HG02943 (cell line): ENCODE measurements at regions not wholly inside any gene's neighbourhood (a gene's known extent, or its start where the extent isn't known, plus 50 kb on each side); places are given as distances from the start of the nearest gene placed in this dataset.

Experiments used
- ATAC-seq: cut with Tn5 transposase; IDR thresholded peaks from one replicate; pipeline ENCODE4 v1.9.1; 2021; ENCODE audit warnings: mild to moderate bottlenecking, low read depth, moderate library complexity; ENCODE audit not compliant: unreplicated experiment

DNA sequence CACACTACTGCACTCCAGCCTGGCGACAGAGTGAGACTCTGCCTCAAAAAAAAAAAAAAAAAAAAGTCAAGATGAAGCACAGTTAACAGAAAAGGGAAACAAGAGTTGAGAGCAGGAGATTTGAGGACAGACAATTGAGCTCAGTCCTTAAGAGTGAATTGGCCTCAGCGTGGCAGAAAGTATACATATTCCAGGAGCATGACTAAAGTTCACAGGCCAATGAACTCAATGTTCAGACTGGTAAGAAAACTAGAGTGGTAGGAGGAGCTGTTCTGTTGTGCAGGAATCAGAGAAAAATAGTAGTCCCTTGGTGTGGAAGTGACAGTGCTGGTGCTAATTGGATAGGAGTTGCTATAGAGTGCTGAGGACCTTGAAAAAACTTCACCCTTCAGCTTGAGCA, 60.0 kb downstream of the NRN1 start:
- no peak for ATAC-seq

DNA sequence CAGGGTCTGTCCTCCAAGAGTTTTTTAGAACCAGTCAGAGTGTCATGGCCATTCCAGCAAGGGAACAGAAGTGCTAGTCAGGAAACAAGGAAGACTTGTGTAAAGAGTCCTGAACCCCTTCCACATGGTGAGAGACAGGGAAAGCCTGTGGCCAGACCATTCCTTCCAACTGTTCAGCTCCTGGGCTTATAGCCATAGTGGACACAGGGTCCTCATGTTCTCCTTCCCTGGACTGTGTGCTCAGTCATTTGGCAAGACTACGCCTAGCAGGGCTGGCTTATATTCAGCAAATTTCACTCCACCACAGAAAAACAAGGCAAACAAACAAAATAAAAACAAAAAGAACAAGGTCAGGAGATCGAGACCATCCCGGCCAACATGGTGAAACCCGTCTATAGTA, 60.5 kb downstream of the NRN1 start:
- no peak for ATAC-seq

DNA sequence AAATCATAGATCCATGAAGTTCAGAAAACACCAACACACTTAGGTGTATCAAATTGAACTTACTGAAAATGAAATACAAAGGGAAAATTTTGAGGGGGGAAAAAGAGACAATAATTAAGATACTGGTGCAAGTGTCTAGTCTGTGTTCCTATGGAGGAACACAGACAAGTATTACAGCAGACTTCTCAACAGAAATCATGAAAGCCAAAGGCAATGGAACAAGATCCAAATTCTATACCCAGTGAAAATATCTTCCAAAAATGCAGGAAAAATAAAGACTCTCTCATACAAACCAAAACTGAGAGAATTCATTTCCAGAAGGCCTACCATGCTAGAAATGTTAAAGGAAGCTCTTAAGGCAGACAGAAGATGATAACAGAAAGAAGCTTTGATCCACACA, 63.1 kb downstream of the NRN1 start:
- ATAC-seq = no peak

DNA sequence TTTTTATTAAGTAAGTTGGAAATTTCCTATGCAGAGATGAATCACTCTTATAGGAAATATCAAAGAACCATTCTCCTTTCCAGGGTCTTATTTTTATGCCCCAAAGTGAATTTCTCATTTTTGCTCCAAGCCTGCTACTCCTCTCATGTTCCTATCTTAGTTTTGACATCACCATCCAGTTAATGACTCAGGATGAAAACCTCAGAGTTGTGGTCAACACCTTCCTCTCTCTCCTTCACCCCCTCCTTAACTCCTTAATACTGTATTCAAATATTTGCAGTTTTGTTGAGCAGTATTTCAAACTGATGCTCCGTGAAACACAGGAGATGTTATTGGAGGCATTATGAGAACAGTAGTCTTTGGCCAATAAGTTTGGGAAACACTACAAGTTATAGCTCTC, 64.1 kb downstream of the NRN1 start:
- no peak for ATAC-seq

DNA sequence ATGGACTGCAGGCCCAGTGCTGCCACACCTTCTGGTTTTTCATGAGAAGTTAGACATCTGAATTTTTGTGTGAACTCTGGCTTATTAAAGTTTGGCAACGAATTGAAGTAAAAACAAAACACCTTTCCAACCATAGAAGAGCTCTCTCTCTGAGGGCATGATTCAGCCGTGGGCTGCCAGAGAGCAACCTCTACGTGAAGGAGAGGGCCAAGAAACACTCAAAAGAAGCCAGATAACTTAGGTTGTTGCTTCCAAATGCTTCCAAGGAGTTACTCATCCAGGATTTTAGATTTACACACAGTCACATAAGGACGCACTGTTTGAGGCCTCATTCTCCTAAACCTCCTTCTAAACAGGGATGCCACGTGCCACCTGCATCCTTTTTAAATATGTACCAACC, 65.5 kb downstream of the NRN1 start:
- ATAC-seq = no peak

DNA sequence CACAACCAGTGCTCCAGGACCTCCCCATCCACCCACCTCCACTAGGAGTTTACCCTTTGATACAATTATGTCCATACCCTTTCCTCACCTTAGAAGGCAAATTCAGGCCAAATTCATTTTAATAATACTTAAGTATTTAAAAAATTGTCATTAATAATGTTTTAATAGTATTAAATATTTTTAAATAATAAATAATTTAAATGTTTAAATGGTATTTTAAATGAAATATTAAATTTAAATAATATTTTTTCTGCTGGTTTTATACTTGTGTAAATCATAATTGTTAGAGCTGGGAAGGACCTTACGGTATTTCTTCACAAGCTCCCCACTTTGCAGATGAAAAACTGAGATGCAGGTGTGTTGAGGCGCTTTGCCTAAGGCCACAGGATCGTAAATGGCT, 67.8 kb downstream of the NRN1 start:
- no peak for ATAC-seq

DNA sequence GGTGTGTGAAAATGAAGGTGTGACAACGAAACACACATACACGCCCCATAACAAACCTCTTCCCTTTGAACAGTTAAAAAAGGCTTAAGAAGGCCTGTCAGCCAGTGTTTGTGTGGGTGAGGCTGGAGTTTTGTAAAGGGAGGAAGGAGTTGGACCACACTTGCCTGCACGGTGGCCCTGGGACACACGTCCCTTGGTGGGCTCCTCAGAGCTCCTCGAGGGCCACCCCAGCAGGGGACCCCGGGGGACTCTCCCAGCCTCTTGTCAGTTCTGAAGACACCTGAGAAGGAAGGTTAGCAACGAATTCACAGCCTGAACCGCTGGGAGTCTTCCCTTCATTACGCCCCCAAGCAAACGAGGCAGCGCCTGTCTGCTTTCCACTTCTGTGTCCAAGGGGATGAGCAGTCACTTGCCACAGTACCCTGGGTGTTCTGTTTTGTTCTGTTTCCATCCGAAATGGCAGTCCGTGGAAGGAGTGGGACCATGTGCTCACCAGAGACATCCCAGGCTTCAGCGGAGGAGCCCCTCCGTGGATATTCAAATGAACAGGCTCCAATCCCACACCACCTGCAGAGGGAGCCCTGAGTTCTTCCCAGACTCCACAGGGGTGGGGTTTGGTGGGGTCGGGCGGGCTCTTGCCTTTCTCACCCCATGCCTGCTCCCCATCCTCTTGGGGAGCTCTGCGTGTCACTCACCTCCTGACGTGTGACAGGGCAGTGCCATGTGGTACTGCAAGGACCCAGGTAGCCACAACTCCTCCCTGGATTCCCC, 68.6 kb downstream of the NRN1 start:
- ATAC-seq = no peak

DNA sequence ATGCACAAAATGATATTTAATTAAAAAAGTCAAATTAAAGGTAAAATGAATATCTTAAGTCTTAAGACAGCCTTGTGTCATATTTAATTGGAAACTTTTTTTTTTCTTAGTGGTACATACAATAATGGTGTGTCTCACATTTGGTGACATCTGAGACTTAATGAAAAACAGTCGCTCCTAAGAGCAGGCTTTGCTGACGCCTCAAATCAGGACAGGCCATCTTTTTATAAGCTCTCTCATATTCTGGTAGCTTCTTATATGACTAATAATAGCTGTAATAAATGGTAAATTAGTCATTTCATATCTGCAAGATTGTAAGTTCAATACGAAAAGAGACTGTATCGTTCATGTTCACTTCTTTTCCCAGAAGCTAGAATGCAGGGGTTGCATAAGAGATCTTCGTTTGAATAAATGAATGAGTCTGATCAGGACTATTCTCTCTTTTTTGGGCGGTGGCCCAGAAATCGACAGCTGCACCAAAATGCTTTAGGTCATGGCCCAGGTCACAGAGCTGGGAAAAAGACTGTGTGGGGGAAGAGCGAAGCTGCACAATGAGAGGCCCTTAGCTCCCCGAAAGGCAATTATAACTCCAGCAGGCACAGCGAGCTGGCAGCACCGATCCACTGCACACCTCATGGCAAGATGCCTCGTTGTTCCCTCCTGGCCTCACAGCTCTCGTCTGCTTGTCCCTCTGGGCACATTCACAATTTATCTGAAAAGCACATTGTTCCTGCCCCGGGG, 69.4 kb downstream of the NRN1 start:
- ATAC-seq = no peak

DNA sequence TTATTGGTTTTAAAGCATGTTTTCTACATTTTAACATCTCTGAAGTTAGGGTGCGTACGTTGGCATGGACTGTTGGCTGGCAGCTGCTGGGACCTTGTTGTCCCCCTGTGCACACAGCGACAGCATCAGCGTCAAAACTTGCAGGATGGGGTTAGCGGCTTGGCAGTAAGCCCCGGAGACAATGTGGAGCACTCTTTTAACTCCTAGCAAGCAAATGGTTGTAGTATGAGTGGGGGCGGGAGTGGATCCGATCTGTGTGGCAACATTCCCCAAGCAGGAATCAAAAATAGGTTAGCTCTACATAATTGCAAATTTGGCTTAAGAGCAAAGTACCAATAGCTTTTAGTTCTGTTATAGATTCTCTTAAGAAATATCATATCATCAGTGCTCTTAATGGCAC, 70.1 kb downstream of the NRN1 start:
- ATAC-seq = no peak

DNA sequence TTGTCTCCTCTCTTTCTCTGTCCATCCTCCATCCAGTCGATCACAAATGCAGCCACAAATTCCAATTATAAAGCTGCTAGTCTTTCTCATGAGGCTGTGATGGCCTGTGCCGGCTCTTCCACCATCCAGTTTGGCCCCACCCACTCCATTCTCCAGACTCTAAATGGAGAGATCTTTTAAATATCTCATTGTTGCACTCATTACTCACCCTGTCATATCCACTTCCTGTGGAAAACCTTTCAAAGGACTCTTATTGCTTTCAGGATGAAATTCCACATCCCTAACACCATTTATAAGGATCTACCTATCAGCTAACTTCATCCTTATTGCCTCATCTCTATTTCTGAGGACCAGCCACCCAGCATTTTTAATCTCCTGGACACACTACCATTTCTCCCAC, 70.6 kb downstream of the NRN1 start:
- ATAC-seq = no peak

DNA sequence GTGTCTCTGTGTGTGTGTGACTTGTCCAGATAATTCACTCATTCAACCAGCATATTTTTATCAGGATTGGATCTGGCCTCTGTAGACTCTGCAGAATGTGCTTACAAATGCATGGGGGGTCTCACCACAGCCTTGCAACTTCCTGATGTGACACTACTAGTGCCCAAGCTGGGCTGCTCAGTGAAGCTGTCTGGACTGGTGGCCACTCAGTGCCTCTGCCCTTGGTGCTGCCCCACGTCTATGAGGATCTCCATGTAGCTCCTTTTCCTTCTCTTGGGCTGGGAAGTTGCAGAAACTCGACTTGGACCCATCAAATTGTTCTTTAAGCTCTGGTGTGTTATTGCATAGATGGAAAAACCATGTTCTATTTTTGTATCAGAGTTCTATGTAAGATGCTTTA, 75.8 kb downstream of the NRN1 start:
- no peak for ATAC-seq

DNA sequence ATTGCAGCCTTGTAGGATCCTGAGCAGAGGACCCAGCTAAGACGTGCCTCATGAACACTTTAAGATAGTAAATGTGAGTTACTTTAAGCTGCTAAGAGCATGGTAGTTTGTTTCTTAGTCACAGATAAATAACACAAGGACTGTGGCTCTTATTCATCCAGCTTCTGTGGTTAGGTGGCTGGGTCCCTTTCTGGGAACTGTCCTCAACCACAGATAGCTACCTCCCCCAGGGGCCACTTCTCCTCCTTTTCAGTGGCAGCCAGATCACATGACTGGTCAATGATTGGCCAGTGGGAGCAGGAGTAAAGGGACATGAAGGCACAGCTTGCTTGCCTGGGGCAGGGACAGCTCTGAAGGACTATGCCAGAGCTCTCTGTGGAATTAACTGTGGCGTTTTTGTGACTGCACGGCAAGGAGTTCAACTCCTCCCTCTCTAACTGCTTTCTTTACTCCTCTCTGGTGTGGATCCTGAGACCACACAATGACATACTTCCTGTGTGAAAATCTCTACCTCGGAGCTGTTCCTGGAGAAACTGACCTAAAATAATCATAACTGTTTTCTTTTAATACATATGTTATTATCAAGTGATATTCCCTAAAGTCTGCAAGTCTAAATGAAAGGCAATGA, 76.5 kb downstream of the NRN1 start:
- no peak for ATAC-seq

DNA sequence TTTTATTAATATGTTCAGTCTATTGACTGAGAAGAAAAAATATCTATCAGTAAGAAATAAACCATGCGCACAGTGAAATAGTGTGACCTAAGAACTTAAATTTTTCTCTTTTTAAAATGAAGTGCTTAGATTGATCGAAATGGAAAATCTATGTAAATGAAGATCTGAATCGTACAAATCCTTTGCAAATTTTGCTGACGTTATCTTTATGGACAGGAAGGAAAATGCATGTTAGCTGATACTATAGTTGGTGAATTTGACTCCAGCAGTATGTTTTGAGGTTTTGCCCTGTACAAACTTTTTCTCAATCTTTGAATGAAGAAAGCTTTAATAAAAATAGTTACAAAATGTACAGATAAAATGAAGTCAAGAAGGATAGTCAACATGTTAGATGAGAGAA, 82.9 kb downstream of the NRN1 start:
- ATAC-seq = no peak

DNA sequence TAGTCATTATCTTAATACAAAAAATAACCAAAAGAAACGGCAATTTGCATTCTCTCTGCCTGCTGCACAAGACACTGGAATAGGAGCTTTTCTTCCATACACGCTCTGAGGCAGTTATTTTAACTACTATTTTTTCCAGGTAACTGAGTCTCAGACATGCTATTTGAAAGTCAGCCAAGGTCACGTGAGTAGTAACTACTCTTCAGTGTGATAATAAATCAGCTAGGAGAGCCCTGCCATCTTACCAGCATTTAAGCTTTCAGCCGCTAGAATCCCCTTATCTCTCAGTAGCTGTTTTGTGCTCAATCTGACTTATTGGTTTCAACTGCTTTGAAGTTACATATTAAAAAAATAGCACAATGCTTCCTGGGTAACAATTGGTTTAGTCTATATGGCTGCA, 84.5 kb downstream of the NRN1 start:
- no peak for ATAC-seq

DNA sequence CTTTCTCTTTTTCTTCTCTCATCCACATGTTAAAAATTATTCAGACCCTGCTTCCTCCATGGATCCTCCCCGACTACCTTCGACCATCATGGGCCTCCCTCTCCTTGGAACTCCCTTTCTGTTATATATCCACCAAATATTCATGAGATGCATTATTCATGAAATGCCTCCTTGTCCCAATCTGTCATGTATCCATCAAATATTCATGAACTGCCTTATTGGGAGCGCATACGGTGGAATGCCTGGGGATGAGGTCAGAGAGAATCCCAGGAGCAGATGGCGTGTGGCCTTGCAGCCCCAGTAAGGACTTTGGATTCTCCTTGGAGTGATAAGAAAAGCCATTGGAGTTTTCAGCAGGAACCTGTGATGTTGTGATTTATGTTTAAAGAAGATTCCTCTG, 97.0 kb downstream of the NRN1 start:
- ATAC-seq = no peak

DNA sequence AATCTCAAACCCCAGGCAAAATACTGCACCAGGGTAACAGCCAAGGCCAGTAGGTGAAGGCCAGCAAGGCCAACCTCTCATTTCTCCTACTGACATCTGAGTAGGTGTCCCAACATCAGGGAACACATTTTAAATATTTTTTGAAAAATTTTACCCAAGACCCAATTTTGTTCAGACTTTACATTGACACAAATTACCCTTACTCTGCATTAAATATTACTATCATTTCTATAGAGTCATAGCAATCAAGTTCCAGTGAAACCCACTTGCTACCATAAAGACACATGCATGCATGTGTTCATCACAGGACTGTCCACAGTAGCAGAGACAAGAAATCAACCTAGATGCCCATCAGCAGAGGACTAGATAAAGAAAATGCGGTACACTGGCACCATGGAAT, 99.9 kb downstream of the NRN1 start:
- ATAC-seq = no peak

DNA sequence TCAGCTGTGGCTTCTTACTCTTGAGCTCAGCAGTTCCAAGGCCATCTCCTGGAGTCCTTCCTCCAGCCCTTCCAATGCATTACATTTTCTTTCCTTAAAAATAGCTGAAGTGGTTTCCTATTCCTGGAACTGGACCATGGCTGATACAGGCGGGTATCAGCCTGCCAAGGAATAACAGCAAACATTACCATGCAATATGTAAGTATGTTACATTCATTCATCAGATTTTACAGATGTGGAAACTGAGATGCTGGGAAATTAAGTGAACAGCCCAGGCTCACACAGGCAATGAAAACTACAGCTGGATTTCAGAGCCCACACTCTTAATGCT, 100.4 kb downstream of the NRN1 start:
- no peak for ATAC-seq

DNA sequence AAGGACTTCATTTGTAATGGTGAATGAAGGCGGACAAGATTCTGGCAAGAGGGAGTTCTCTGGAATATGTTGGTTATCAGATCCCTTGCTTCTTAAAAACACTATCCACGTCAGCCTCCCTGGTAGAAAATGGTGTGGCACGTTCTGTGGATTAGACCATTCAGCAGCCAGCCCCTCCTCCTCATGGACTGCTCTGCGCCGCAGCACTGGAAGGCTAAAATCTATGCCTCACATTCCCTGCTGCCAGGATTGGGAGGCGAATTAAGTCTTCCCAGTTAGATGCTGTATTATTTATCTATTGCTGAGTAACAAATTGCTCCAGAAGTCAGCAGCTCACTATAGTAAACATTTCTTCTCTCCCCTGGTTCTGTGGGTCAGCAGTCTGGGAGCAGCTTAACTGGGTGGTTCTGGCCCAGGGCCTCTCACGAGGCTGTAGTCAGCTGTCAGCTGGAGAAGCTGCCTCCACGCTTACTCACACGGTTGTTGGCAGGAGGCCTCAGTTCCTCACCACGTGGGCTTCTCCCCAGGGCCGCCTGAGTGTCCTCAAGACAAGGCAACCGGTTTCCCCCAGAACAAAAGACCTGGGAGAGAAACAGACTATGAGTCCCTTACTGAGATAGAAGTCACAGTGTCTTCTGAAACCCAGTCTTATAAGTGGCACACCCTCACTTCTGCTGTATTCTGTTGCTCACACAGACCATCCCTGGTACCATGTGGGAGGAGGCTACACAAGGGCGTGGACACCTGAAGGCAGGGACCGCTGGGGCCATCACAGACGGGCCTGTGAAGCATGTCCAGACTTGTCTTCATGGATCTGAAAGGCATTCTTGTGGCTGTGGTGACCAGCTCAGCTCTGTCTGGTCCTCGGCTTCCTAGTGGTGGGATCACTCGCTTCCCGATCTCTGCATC, 101.0 kb downstream of the NRN1 start:
- no peak for ATAC-seq

DNA sequence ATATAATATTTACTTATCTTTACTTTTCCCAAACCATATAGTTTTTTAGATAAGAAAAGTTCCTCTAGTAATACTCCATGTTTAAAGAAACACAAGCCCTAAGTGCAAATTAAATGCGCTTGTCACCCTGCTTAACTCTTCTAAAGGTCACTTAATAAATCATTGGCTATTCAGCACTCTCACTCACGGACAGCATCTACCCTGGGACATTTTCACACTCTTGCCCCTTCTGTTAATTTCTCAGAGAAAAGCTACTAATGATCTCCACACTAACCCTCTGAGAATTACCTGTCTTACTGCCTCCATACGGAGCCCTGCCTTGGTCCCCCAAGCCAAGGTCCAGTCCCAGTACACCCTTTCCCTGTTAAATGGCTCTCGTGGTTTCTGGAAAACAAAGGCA, 102.2 kb downstream of the NRN1 start:
- no peak for ATAC-seq

DNA sequence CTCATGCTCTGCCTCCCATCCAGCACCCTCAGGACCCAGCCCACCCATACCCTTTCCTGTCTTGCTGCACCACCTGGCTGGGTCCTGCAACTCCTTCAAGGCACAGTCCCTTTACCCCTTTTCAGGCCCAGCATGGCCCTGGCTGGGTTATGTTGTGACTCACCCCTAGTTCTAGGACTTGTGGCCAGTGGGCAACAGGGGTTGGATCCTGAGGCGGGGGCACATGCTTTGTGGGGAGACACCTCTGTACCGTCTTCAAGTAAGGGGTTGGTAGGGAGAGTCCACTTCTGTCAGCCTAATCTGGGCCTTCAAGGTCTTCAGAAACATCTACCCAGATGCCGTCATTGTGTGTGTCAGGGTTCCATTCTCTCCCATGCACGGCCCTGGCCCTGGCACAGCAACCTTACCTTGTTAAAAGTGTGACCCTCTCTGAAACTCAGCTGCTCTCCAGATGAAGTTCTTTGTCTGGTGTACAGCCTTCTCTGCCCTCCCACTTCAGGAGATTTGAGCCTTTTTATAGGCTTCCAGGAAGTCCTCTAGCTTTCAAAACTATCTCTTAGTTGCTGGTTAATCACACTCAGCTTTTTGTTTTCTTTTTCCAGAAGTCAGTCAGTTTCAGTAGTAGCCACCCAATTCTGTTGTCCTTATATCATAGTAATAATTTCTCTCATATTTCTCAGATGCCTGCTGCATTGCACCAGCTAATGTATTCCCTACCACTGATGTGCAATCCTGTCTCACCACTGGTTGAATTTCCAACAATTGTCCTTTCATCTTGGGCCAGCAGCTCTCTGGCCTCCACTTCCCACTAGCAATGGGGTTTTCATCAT, 107.3 kb downstream of the NRN1 start:
- ATAC-seq = no peak
